K562 (cell line): ENCODE measurements at regions not wholly inside any gene's neighbourhood (a gene's known extent, or its start where the extent isn't known, plus 50 kb on each side); places are given as distances from the start of the nearest gene placed in this dataset.

Experiments used
- FIP1L1 ChIP-seq: fragments of 200-400 bp; formaldehyde crosslinking; IDR thresholded peaks from 2 replicates; pipeline ENCODE4 v1.6.1; 2018; ENCODE audit warnings: mild to moderate bottlenecking, low read depth, low read length; ENCODE audit not compliant: poor library complexity, severe bottlenecking
- MED1 ChIP-seq: sonication (generic); formaldehyde crosslinking; IDR thresholded peaks from 2 replicates; pipeline ENCODE4 v1.8.1; 2023; ENCODE audit warnings: missing genetic modification reagents, borderline replicate concordance
- ZNF785 ChIP-seq: fragments of 250-450 bp; sonication (Bioruptor Pico); IDR thresholded peaks from 2 replicates; pipeline ENCODE4 v1.4.0; 2020; ENCODE audit warnings: mild to moderate bottlenecking
- TF ChIP-seq, protein P1 (sequence below), 3 experiments: IDR thresholded peaks in 2 of 3; conservative IDR thresholded peaks in 1 of 3; 2 replicates each; pipeline ENCODE4 v1.5.1; 2011 to 2012; ENCODE audit warnings: low read length in 3 of 3, mild to moderate bottlenecking in 3 of 3, control low read depth in 2 of 3, improper control_type of control experiment in 1 of 3, inconsistent platforms in 1 of 3, low read depth in 1 of 3, mixed read lengths in 1 of 3, moderate library complexity in 1 of 3; ENCODE audit not compliant: insufficient read depth in 2 of 3

DNA sequence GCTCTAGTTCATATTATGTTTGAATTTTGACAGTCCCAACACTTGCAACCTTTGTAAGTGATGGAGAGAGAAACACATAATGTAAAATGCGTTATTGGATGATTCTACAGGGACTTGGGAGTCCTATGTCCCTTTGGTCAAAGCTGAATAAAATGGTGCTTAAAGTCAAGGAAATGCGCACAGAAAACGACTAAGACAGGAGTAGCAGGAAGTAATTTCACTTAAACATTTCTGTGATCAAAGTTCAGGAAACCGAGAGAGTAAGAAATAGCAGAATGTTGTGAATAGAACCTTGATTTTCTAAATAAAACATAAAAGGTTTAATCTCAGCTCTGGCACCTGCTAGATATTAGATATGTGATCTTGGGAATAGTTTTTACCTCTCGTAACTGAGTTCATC is 2339.2 kb downstream of the MAT2B start:
- TF ChIP-seq FIP1L1 (no peak), MED1 (CRISPR knock-in tag) (no peak), ZNF785 (CRISPR knock-in tag) (no peak)
- TF ChIP-seq, protein P1, sequence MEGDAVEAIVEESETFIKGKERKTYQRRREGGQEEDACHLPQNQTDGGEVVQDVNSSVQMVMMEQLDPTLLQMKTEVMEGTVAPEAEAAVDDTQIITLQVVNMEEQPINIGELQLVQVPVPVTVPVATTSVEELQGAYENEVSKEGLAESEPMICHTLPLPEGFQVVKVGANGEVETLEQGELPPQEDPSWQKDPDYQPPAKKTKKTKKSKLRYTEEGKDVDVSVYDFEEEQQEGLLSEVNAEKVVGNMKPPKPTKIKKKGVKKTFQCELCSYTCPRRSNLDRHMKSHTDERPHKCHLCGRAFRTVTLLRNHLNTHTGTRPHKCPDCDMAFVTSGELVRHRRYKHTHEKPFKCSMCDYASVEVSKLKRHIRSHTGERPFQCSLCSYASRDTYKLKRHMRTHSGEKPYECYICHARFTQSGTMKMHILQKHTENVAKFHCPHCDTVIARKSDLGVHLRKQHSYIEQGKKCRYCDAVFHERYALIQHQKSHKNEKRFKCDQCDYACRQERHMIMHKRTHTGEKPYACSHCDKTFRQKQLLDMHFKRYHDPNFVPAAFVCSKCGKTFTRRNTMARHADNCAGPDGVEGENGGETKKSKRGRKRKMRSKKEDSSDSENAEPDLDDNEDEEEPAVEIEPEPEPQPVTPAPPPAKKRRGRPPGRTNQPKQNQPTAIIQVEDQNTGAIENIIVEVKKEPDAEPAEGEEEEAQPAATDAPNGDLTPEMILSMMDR (IDR thresholded peaks at IDR 0.05 in 2 of 3, conservative IDR thresholded peaks at IDR 0.05 in 1 of 3; ENCODE audit: insufficient read depth in 2 of 3, low read depth in 1 of 3, low read length in 3 of 3): no peak
